Neural cell (in vitro differentiated cells): ENCODE measurements at regions not wholly inside any gene's neighbourhood (a gene's known extent, or its start where the extent isn't known, plus 50 kb on each side); places are given as distances from the start of the nearest gene placed in this dataset.
A peak's percentile ranks its signal among the peaks of the same experiment; 100 is the strongest.

ENCODE experiments used
- H2AFZ ChIP-seq: fragments of 200-600, 300-800 bp; sonication (generic), shearing (Covaris generic); 2 replicates; pipeline ENCODE4 v1.6.0; 2014; ENCODE audit warnings: low read depth, mild to moderate bottlenecking, antibody characterized with exemption, low read length, moderate library complexity
- H3F3A ChIP-seq: fragments of 200-600 bp; shearing (Covaris generic); 2 replicates; pipeline ENCODE4 v1.6.1; 2016; ENCODE audit warnings: mild to moderate bottlenecking, moderate library complexity, mixed read lengths, antibody characterized with exemption, low read length; ENCODE audit not compliant: insufficient read depth, poor library complexity, severe bottlenecking
- H3K27ac ChIP-seq: fragments of 200-600, 300-800 bp; sonication (generic), shearing (Covaris generic); 2 replicates; pipeline ENCODE4 v1.5.1; 2014; ENCODE audit warnings: mild to moderate bottlenecking, low read length, moderate library complexity
- H3K27me3 ChIP-seq: fragments of 300-800, 200-600 bp; sonication (generic), shearing (Covaris generic); 2 replicates; pipeline ENCODE4 v1.6.0; 2014; ENCODE audit warnings: mild to moderate bottlenecking, low read depth, low read length, moderate library complexity; ENCODE audit not compliant: insufficient read depth
- H3K36me3 ChIP-seq: fragments of 300-800, 200-600 bp; sonication (generic), shearing (Covaris generic); 2 replicates; pipeline ENCODE4 v1.5.1; 2014; ENCODE audit warnings: mild to moderate bottlenecking, antibody characterized with exemption, low read length, moderate library complexity; ENCODE audit not compliant: insufficient read depth
- H3K4me2 ChIP-seq: fragments of 300-800, 200-600 bp; sonication (generic), shearing (Covaris generic); 2 replicates; pipeline ENCODE4 v1.6.0; 2014; ENCODE audit warnings: mild to moderate bottlenecking, low read length
- H3K4me3 ChIP-seq: fragments of 300-800, 200-600 bp; sonication (generic), shearing (Covaris generic); 2 replicates; pipeline ENCODE4 v1.5.1; 2014; ENCODE audit warnings: mild to moderate bottlenecking, low read length, moderate library complexity
- H3K79me2 ChIP-seq: fragments of 200-600 bp; shearing (Covaris generic); replicated peaks from 2 replicates; pipeline ENCODE4 v1.6.0; 2014; ENCODE audit warnings: mild to moderate bottlenecking, low read length, moderate library complexity; ENCODE audit not compliant: insufficient read depth
- H3K9ac ChIP-seq: fragments of 300-800, 200-600 bp; sonication (generic), shearing (Covaris generic); 2 replicates; pipeline ENCODE4 v1.6.1; 2016; ENCODE audit warnings: mild to moderate bottlenecking, low read length, mixed read lengths
- H3K9me2 ChIP-seq: fragments of 200-600 bp; shearing (Covaris generic); 2 replicates; pipeline ENCODE4 v1.6.1; 2016; ENCODE audit warnings: mild to moderate bottlenecking, low read length, mixed read lengths; ENCODE audit not compliant: insufficient read depth
- H3K9me3 ChIP-seq: fragments of 200-600, 300-800 bp; sonication (generic), shearing (Covaris generic); 2 replicates; pipeline ENCODE4 v1.6.1; 2016; ENCODE audit warnings: mild to moderate bottlenecking, mixed run types, low read length, moderate library complexity, mixed read lengths
- H4K20me1 ChIP-seq: fragments of 200-600 bp; shearing (Covaris generic); 2 replicates; pipeline ENCODE4 v1.6.1; 2016; ENCODE audit warnings: mild to moderate bottlenecking, mixed run types; ENCODE audit not compliant: insufficient read depth
- EP300 ChIP-seq: fragments of 450-650 bp; conservative IDR thresholded peaks from 2 replicates; pipeline ENCODE4 v1.6.1; 2014; ENCODE audit warnings: antibody characterized with exemption, mild to moderate bottlenecking, moderate library complexity; ENCODE audit not compliant: poor library complexity, severe bottlenecking
- EZH2 ChIP-seq: fragments of 200-600, 300-800 bp; shearing (Covaris generic), sonication (generic); IDR thresholded peaks from 2 replicates; pipeline ENCODE4 v1.6.1; 2014; ENCODE audit warnings: antibody characterized with exemption, low read length, borderline replicate concordance, mild to moderate bottlenecking; ENCODE audit not compliant: insufficient read depth, poor library complexity, severe bottlenecking
- MXI1 ChIP-seq: fragments of 450-650 bp; conservative IDR thresholded peaks from 2 replicates; pipeline ENCODE4 v1.6.1; 2014; ENCODE audit warnings: antibody characterized with exemption, mild to moderate bottlenecking; ENCODE audit not compliant: poor library complexity, severe bottlenecking
- POLR2AphosphoS5 ChIP-seq: IDR thresholded peaks from 2 replicates; pipeline ENCODE4 v1.6.1; 2012
- RAD21 ChIP-seq: fragments of 450-650 bp; conservative IDR thresholded peaks from 2 replicates; pipeline ENCODE4 v1.6.1; 2014; ENCODE audit warnings: antibody characterized with exemption, mild to moderate bottlenecking, moderate library complexity
- SMC3 ChIP-seq: fragments of 450-650 bp; conservative IDR thresholded peaks from 2 replicates; pipeline ENCODE4 v1.6.1; 2014; ENCODE audit warnings: antibody characterized with exemption, mild to moderate bottlenecking, moderate library complexity; ENCODE audit not compliant: poor library complexity
- TAF1 ChIP-seq: IDR thresholded peaks from 2 replicates; pipeline ENCODE4 v1.6.1; 2012; ENCODE audit warnings: low read depth
- TF ChIP-seq, protein P1 (sequence below): fragments of 450-650 bp; IDR thresholded peaks from 2 replicates; pipeline ENCODE4 v1.5.1; 2014; ENCODE audit warnings: antibody characterized with exemption, mild to moderate bottlenecking, moderate library complexity; ENCODE audit not compliant: poor library complexity, severe bottlenecking
- TF ChIP-seq, protein P2 (sequence below): IDR thresholded peaks from 2 replicates; pipeline ENCODE4 v1.6.1; 2012; ENCODE audit warnings: borderline replicate concordance

DNA sequence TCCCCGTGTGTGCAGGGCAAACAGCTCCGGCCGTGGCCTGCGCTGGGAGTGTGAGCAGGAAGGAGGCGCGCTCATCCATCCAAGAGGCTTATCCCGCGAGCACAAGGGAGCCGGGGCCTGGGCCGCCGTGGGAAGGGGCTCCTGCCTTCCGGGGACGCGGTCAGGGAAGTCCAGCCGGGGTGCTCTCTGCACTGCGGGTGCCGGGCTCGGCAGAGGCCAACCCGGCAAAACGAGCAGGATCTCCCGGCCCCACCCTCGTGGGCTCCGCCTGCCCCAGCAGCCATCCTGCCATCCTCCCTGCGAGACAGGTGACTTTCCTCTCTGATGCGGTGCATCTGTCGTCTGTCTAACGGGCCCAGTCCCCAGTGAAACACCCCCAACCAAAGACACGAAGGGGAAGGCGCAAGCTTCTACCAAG lies 244.2 kb downstream of the AUH start:
- Histone ChIP-seq H3K4me2 (no peak overlapping the region), H3K9me3 (no peaks in the 10 kb centered on the region), H3K36me3 (no peaks in the 10 kb centered on the region), H3K9ac (no peak overlapping the region), H3K9me2 (no peaks in the 10 kb centered on the region), H3K4me3 (no peak overlapping the region), H3F3A (no peaks in the 10 kb centered on the region), H3K27me3 (no peaks in the 10 kb centered on the region), H3K27ac (peak overlapping the region; percentile 50), H2AFZ (no peak overlapping the region), H3K79me2 (no peaks in the 10 kb centered on the region), H4K20me1 (no peaks in the 10 kb centered on the region)
- no peak for TF ChIP-seq EZH2
- no peak for TF ChIP-seq TAF1
- TF ChIP-seq, protein P1, sequence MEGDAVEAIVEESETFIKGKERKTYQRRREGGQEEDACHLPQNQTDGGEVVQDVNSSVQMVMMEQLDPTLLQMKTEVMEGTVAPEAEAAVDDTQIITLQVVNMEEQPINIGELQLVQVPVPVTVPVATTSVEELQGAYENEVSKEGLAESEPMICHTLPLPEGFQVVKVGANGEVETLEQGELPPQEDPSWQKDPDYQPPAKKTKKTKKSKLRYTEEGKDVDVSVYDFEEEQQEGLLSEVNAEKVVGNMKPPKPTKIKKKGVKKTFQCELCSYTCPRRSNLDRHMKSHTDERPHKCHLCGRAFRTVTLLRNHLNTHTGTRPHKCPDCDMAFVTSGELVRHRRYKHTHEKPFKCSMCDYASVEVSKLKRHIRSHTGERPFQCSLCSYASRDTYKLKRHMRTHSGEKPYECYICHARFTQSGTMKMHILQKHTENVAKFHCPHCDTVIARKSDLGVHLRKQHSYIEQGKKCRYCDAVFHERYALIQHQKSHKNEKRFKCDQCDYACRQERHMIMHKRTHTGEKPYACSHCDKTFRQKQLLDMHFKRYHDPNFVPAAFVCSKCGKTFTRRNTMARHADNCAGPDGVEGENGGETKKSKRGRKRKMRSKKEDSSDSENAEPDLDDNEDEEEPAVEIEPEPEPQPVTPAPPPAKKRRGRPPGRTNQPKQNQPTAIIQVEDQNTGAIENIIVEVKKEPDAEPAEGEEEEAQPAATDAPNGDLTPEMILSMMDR: no peak
- TF ChIP-seq RAD21: no peak

DNA sequence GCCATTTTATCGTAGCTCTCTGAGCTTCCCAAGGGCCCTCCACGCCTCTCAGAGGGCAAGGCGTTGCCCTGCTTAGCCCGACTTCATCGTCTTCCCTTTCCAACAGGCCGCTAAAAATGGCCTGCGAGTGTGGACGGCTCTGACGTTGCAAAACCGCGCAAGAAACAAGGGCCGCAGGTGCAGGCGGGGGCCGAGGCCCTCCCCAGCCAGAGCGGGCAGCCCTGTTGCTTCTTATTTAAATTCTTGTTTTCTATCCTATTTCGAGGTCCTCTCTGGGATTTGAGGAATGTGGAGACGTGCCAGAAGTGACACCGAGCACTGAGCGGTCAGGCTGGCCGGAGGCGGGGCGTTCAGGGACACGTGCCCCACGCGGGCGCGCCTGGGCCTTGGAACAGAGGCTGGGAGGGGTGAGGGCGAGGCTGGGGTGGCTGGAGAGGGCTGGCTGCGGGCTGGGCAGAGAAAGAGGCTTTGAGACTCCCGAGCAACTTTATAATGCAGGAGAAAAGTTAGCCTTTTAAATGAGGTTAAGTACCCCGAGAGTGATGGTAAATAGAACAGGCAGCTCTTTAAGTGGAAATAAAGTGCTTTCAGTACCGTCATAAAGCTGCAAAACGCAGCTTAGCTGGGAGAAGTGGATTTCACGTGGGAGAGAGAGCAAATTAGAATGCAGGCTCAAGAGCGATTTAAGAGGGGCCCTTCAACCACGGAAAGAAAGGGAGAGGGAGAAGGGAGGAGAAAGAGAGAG lies 243.6 kb downstream of the AUH start:
- Histone ChIP-seq H3K9ac (peak overlapping the region; percentile 27), H3K36me3 (no peaks in the 10 kb centered on the region), H3K27me3 (no peaks in the 10 kb centered on the region)

More for the DNA sequence above, 243.6 kb downstream of the AUH start:
- no peaks in the 10 kb centered on the region for H3K9me3 ChIP-seq
- H3K27ac ChIP-seq: peak overlapping the region; percentile 50
- H4K20me1 ChIP-seq: no peaks in the 10 kb centered on the region
- H2AFZ ChIP-seq: no peak overlapping the region
- no peaks in the 10 kb centered on the region for H3F3A ChIP-seq
- H3K4me2 ChIP-seq: no peak overlapping the region
- TF ChIP-seq EZH2: no peak
- no peak for TF ChIP-seq TAF1
- no peak for TF ChIP-seq MXI1
- TF ChIP-seq EP300: no peak
- TF ChIP-seq SMC3: no peak
- TF ChIP-seq, protein P2, sequence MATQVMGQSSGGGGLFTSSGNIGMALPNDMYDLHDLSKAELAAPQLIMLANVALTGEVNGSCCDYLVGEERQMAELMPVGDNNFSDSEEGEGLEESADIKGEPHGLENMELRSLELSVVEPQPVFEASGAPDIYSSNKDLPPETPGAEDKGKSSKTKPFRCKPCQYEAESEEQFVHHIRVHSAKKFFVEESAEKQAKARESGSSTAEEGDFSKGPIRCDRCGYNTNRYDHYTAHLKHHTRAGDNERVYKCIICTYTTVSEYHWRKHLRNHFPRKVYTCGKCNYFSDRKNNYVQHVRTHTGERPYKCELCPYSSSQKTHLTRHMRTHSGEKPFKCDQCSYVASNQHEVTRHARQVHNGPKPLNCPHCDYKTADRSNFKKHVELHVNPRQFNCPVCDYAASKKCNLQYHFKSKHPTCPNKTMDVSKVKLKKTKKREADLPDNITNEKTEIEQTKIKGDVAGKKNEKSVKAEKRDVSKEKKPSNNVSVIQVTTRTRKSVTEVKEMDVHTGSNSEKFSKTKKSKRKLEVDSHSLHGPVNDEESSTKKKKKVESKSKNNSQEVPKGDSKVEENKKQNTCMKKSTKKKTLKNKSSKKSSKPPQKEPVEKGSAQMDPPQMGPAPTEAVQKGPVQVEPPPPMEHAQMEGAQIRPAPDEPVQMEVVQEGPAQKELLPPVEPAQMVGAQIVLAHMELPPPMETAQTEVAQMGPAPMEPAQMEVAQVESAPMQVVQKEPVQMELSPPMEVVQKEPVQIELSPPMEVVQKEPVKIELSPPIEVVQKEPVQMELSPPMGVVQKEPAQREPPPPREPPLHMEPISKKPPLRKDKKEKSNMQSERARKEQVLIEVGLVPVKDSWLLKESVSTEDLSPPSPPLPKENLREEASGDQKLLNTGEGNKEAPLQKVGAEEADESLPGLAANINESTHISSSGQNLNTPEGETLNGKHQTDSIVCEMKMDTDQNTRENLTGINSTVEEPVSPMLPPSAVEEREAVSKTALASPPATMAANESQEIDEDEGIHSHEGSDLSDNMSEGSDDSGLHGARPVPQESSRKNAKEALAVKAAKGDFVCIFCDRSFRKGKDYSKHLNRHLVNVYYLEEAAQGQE: no peak
- TF ChIP-seq RAD21: no peak
- TF ChIP-seq, protein P1: no peak
- no peak for TF ChIP-seq POLR2AphosphoS5
- H3K79me2 ChIP-seq: no peaks in the 10 kb centered on the region
- peak overlapping the region; percentile 49 for H3K4me3 ChIP-seq
- H3K9me2 ChIP-seq: no peaks in the 10 kb centered on the region
